ENCODE measurements at regions not wholly inside any gene's neighbourhood (a gene's known extent, or its start where the extent isn't known, plus 50 kb on each side); places are given as distances from the start of the nearest gene placed in this dataset.

- TF ChIP-seq CTCF (IDR thresholded peaks at IDR 0.05 in 8 of 11, conservative IDR thresholded peaks at IDR 0.05 in 3 of 11), result no peak
- no peak for TF ChIP-seq POLR2AphosphoS5 (IDR thresholded peaks at IDR 0.05)
- no peak for TF ChIP-seq POLR2A (IDR thresholded peaks at IDR 0.05)
Measured at GRCh38 chr11:37558619-37559210, 960.7 kb upstream of the RAG2 start.

Data from spleen (tissue), 7 donors.